ENCODE measurements at regions not wholly inside any gene's neighbourhood (a gene's known extent, or its start where the extent isn't known, plus 50 kb on each side); places are given as distances from the start of the nearest gene placed in this dataset.
"Not testable (repeated sequence)": the region's sequence is repeated elsewhere in the genome, so short reads cannot be mapped to it uniquely, and the experiment has no call there.

- no peak for TF ChIP-seq CTCF (IDR thresholded peaks at IDR 0.05)
- H3K27ac ChIP-seq = no peak overlapping the region
- no peaks in the 10 kb centered on the region for H3K27me3 ChIP-seq
- H3K9me3 ChIP-seq = no peaks in the 10 kb centered on the region
- no peaks in the 10 kb centered on the region for H3K4me1 ChIP-seq (ENCODE audit: control insufficient read depth in 1 of 2, insufficient read depth in 1 of 2, low read depth in 1 of 2, low read length in 1 of 2)
- H3K4me3 ChIP-seq (ENCODE audit: low read depth in 1 of 2, low read length in 1 of 2) = no peak overlapping the region
- no peaks in the 10 kb centered on the region for H3K36me3 ChIP-seq
Observed at GRCh38 chr5:106399391-106399790, 1271.3 kb downstream of the EFNA5 start.

- no peaks in the 10 kb centered on the region for H3K36me3 ChIP-seq
- no peaks in the 10 kb centered on the region for H3K9me3 ChIP-seq
- H3K27ac ChIP-seq = no peak overlapping the region
- H3K4me1 ChIP-seq (ENCODE audit: control insufficient read depth in 1 of 2, insufficient read depth in 1 of 2, low read depth in 1 of 2, low read length in 1 of 2) = no peaks in the 10 kb centered on the region
- no peak for TF ChIP-seq CTCF (IDR thresholded peaks at IDR 0.05)
- H3K27me3 ChIP-seq = no peaks in the 10 kb centered on the region
- H3K4me3 ChIP-seq (ENCODE audit: low read depth in 1 of 2, low read length in 1 of 2) = no peak overlapping the region
Observed at GRCh38 chr5:106397700-106398099, 1273.0 kb downstream of the EFNA5 start.

GRCh38 chr5:106393276-106393675 lies 1277.5 kb downstream of the EFNA5 start:
- Histone ChIP-seq H3K4me1 (ENCODE audit: control insufficient read depth in 1 of 2, insufficient read depth in 1 of 2, low read depth in 1 of 2, low read length in 1 of 2) (no peaks in the 10 kb centered on the region), H3K9me3 (no peaks in the 10 kb centered on the region), H3K27ac (no peak overlapping the region), H3K36me3 (no peaks in the 10 kb centered on the region), H3K4me3 (ENCODE audit: low read depth in 1 of 2, low read length in 1 of 2) (no peak overlapping the region), H3K27me3 (no peaks in the 10 kb centered on the region)
- TF ChIP-seq CTCF (IDR thresholded peaks at IDR 0.05) = no peak

GRCh38 chr5:106392766-106393165 lies 1278.0 kb downstream of the EFNA5 start:
- Histone ChIP-seq H3K27ac (no peak overlapping the region), H3K9me3 (no peaks in the 10 kb centered on the region), H3K4me3 (ENCODE audit: low read depth in 1 of 2, low read length in 1 of 2) (no peak overlapping the region), H3K27me3 (no peaks in the 10 kb centered on the region), H3K36me3 (no peaks in the 10 kb centered on the region), H3K4me1 (ENCODE audit: control insufficient read depth in 1 of 2, insufficient read depth in 1 of 2, low read depth in 1 of 2, low read length in 1 of 2) (no peaks in the 10 kb centered on the region)
- TF ChIP-seq CTCF (IDR thresholded peaks at IDR 0.05) = no peak

- not testable (repeated sequence) for H3K4me1 ChIP-seq (ENCODE audit: control insufficient read depth in 1 of 2, insufficient read depth in 1 of 2, low read depth in 1 of 2, low read length in 1 of 2); H3K36me3 ChIP-seq; H3K27me3 ChIP-seq; H3K9me3 ChIP-seq; H3K4me3 ChIP-seq (ENCODE audit: low read depth in 1 of 2, low read length in 1 of 2); H3K27ac ChIP-seq
Observed at GRCh38 chr5:106387767-106388166, 1283.0 kb downstream of the EFNA5 start.

GRCh38 chr5:106386287-106386686 lies 1284.5 kb downstream of the EFNA5 start:
- H3K4me3 ChIP-seq (ENCODE audit: low read depth in 1 of 2, low read length in 1 of 2) = no peak overlapping the region
- no peaks in the 10 kb centered on the region for H3K9me3 ChIP-seq
- no peaks in the 10 kb centered on the region for H3K36me3 ChIP-seq
- no peak overlapping the region for H3K27ac ChIP-seq
- H3K27me3 ChIP-seq = no peaks in the 10 kb centered on the region
- no peaks in the 10 kb centered on the region for H3K4me1 ChIP-seq (ENCODE audit: control insufficient read depth in 1 of 2, insufficient read depth in 1 of 2, low read depth in 1 of 2, low read length in 1 of 2)
- no peak for TF ChIP-seq CTCF (IDR thresholded peaks at IDR 0.05)

All from neutrophil (primary cell).